Adipocyte (in vitro differentiated cells): ENCODE measurements at regions not wholly inside any gene's neighbourhood (a gene's known extent, or its start where the extent isn't known, plus 50 kb on each side); places are given as distances from the start of the nearest gene placed in this dataset.

Source experiments
- DNase-seq: peaks from one replicate; pipeline ENCODE4 v3.0.0-alpha.2; 2015; ENCODE audit warnings: low read depth
- H3K27me3 ChIP-seq: replicated peaks from 2 replicates; pipeline ENCODE4 v1.7.0; 2013; ENCODE audit warnings: mild to moderate bottlenecking, low read length, moderate library complexity; ENCODE audit not compliant: control insufficient read depth, insufficient read depth
- H3K36me3 ChIP-seq: 2 replicates; pipeline ENCODE4 v1.7.0; 2013; ENCODE audit warnings: low read length, mild to moderate bottlenecking, moderate library complexity; ENCODE audit not compliant: control insufficient read depth, insufficient read depth, severe bottlenecking
- H3K4me1 ChIP-seq: 2 replicates; pipeline ENCODE4 v1.7.0; 2013; ENCODE audit warnings: mild to moderate bottlenecking, low read length, moderate library complexity; ENCODE audit not compliant: control insufficient read depth, insufficient read depth
- H3K4me3 ChIP-seq: 2 replicates; pipeline ENCODE4 v1.7.0; 2013; ENCODE audit warnings: mild to moderate bottlenecking, low read length, moderate library complexity
- H3K9ac ChIP-seq: 2 replicates; pipeline ENCODE4 v1.7.0; 2013; ENCODE audit warnings: mild to moderate bottlenecking, low read length, moderate library complexity
- H3K9me3 ChIP-seq: 2 replicates; pipeline ENCODE4 v1.7.0; 2013; ENCODE audit warnings: mild to moderate bottlenecking, low read length, moderate library complexity; ENCODE audit not compliant: control insufficient read depth

GRCh38 chr1:2910211-2910610, 108.7 kb upstream of the TTC34 start:
- H3K4me1 ChIP-seq = no peaks in the 10 kb centered on the region
- H3K27me3 ChIP-seq = peaks cover 9% of the 10 kb centered on the region
- H3K9me3 ChIP-seq = no peaks in the 10 kb centered on the region
- no peaks in the 10 kb centered on the region for H3K36me3 ChIP-seq
- H3K4me3 ChIP-seq = no peak overlapping the region
- no peak for DNase-seq
- no peak overlapping the region for H3K9ac ChIP-seq

- Histone ChIP-seq H3K9ac (no peak overlapping the region), H3K36me3 (no peaks in the 10 kb centered on the region), H3K4me1 (no peaks in the 10 kb centered on the region), H3K4me3 (no peak overlapping the region), H3K9me3 (no peaks in the 10 kb centered on the region), H3K27me3 (peaks cover 6% of the 10 kb centered on the region)
- no peak for DNase-seq
These were observed 109.7 kb upstream of the ACTRT2 start for GRCh38 chr1:2911421-2912178.

- DNase-seq = no peak
- no peaks in the 10 kb centered on the region for H3K4me1 ChIP-seq
- no peak overlapping the region for H3K4me3 ChIP-seq
These were observed 108.7 kb upstream of the ACTRT2 start for GRCh38 chr1:2912424-2913061.

GRCh38 chr1:2913091-2913490, 108.2 kb upstream of the ACTRT2 start:
- Histone ChIP-seq H3K4me3 (no peak overlapping the region), H3K36me3 (no peaks in the 10 kb centered on the region), H3K9me3 (no peaks in the 10 kb centered on the region), H3K9ac (no peak overlapping the region), H3K4me1 (no peaks in the 10 kb centered on the region), H3K27me3 (peaks cover 6% of the 10 kb centered on the region)
- no peak for DNase-seq

More at GRCh38 chr1:2912424-2913061, 108.7 kb upstream of the ACTRT2 start:
- H3K27me3 ChIP-seq = peaks cover 6% of the 10 kb centered on the region
- no peaks in the 10 kb centered on the region for H3K9me3 ChIP-seq
- H3K36me3 ChIP-seq = no peaks in the 10 kb centered on the region
- H3K9ac ChIP-seq = no peak overlapping the region

- Histone ChIP-seq H3K9ac (no peak overlapping the region), H3K36me3 (no peaks in the 10 kb centered on the region), H3K9me3 (no peaks in the 10 kb centered on the region), H3K4me3 (no peak overlapping the region), H3K27me3 (peaks cover 9% of the 10 kb centered on the region), H3K4me1 (no peaks in the 10 kb centered on the region)
- peak; percentile 1 for DNase-seq
These were observed 106.6 kb upstream of the ACTRT2 start for GRCh38 chr1:2914702-2915101.

GRCh38 chr1:2916153-2916552, 105.1 kb upstream of the ACTRT2 start:
- Histone ChIP-seq H3K9ac (no peak overlapping the region), H3K4me3 (no peak overlapping the region), H3K27me3 (peaks cover 14% of the 10 kb centered on the region), H3K36me3 (no peaks in the 10 kb centered on the region), H3K9me3 (no peaks in the 10 kb centered on the region), H3K4me1 (no peaks in the 10 kb centered on the region)
- DNase-seq = no peak

- no peak for DNase-seq
- Histone ChIP-seq H3K4me3 (no peak overlapping the region), H3K9ac (no peak overlapping the region), H3K9me3 (no peaks in the 10 kb centered on the region), H3K36me3 (no peaks in the 10 kb centered on the region), H3K27me3 (peaks cover 14% of the 10 kb centered on the region), H3K4me1 (no peaks in the 10 kb centered on the region)
These were observed 104.6 kb upstream of the ACTRT2 start for GRCh38 chr1:2916706-2917105.

GRCh38 chr1:2917284-2917683, 104.0 kb upstream of the ACTRT2 start:
- H3K4me1 ChIP-seq = no peaks in the 10 kb centered on the region
- no peaks in the 10 kb centered on the region for H3K36me3 ChIP-seq
- H3K27me3 ChIP-seq = peaks cover 14% of the 10 kb centered on the region
- no peak overlapping the region for H3K9ac ChIP-seq
- no peak overlapping the region for H3K4me3 ChIP-seq
- no peaks in the 10 kb centered on the region for H3K9me3 ChIP-seq
- DNase-seq = no peak

GRCh38 chr1:2918441-2918840, 102.8 kb upstream of the ACTRT2 start:
- no peaks in the 10 kb centered on the region for H3K36me3 ChIP-seq
- no peak overlapping the region for H3K9ac ChIP-seq
- H3K4me3 ChIP-seq = no peak overlapping the region
- no peak for DNase-seq
- H3K9me3 ChIP-seq = no peaks in the 10 kb centered on the region
- no peaks in the 10 kb centered on the region for H3K4me1 ChIP-seq
- H3K27me3 ChIP-seq = peaks cover 14% of the 10 kb centered on the region

- DNase-seq = no peak
- Histone ChIP-seq H3K36me3 (no peaks in the 10 kb centered on the region), H3K27me3 (peaks cover 14% of the 10 kb centered on the region), H3K9ac (no peak overlapping the region), H3K4me1 (no peaks in the 10 kb centered on the region), H3K4me3 (no peak overlapping the region), H3K9me3 (no peaks in the 10 kb centered on the region)
These were observed 101.4 kb upstream of the ACTRT2 start for GRCh38 chr1:2919841-2920240.

- H3K4me3 ChIP-seq = no peak overlapping the region
- no peaks in the 10 kb centered on the region for H3K36me3 ChIP-seq
- H3K27me3 ChIP-seq = peaks cover 14% of the 10 kb centered on the region
- H3K9me3 ChIP-seq = no peaks in the 10 kb centered on the region
- DNase-seq = no peak
- no peak overlapping the region for H3K9ac ChIP-seq
- no peaks in the 10 kb centered on the region for H3K4me1 ChIP-seq
These were observed 100.7 kb upstream of the ACTRT2 start for GRCh38 chr1:2920421-2921015.
